ENCODE measurements at regions not wholly inside any gene's neighbourhood (a gene's known extent, or its start where the extent isn't known, plus 50 kb on each side); places are given as distances from the start of the nearest gene placed in this dataset.

- TF ChIP-seq ZNF274 (IDR thresholded peaks at IDR 0.05; ENCODE audit: low read depth, low read length) (no peak), SUZ12 (IDR thresholded peaks at IDR 0.05; ENCODE audit: extremely low read depth, insufficient read depth, insufficient read length) (no peak), YY1 (IDR thresholded peaks at IDR 0.05; ENCODE audit: insufficient read depth, insufficient read length) (no peak)
These were observed 124.0 kb upstream of the NOCT start for GRCh38 chr4:138891631-138892031.
